ENCODE measurements at regions not wholly inside any gene's neighbourhood (a gene's known extent, or its start where the extent isn't known, plus 50 kb on each side); places are given as distances from the start of the nearest gene placed in this dataset.
"Not testable (repeated sequence)": the region's sequence is repeated elsewhere in the genome, so short reads cannot be mapped to it uniquely, and the experiment has no call there.

- not testable (repeated sequence) for H3K9me3 ChIP-seq (ENCODE audit: control insufficient read depth in 5 of 5, low read length in 5 of 5); H3K27ac ChIP-seq (ENCODE audit: low read depth, low read length); H3K27me3 ChIP-seq (ENCODE audit: control insufficient read depth in 5 of 5, insufficient read depth in 4 of 5, low read length in 5 of 5); H3K36me3 ChIP-seq (ENCODE audit: control insufficient read depth in 5 of 5, insufficient read depth in 5 of 5, low read length in 5 of 5); H3K4me1 ChIP-seq (ENCODE audit: control insufficient read depth in 5 of 5, insufficient read depth in 5 of 5, low read length in 5 of 5); H3K4me3 ChIP-seq (ENCODE audit: low read depth in 1 of 5, low read length in 5 of 5); H3K9ac ChIP-seq (ENCODE audit: low read length in 5 of 5)
These were observed 597.8 kb downstream of the TTLL7 start for GRCh38 chr1:83401146-83401545.

GRCh38 chr1:83400173-83400572 lies 598.8 kb downstream of the TTLL7 start:
- not testable (repeated sequence) for H3K4me1 ChIP-seq (ENCODE audit: control insufficient read depth in 5 of 5, insufficient read depth in 5 of 5, low read length in 5 of 5); H3K27ac ChIP-seq (ENCODE audit: low read depth, low read length); H3K27me3 ChIP-seq (ENCODE audit: control insufficient read depth in 5 of 5, insufficient read depth in 4 of 5, low read length in 5 of 5); H3K9me3 ChIP-seq (ENCODE audit: control insufficient read depth in 5 of 5, low read length in 5 of 5); H3K9ac ChIP-seq (ENCODE audit: low read length in 5 of 5); H3K36me3 ChIP-seq (ENCODE audit: control insufficient read depth in 5 of 5, insufficient read depth in 5 of 5, low read length in 5 of 5); H3K4me3 ChIP-seq (ENCODE audit: low read depth in 1 of 5, low read length in 5 of 5)

GRCh38 chr1:83398125-83398524 lies 600.8 kb downstream of the TTLL7 start:
- H3K36me3 ChIP-seq (ENCODE audit: control insufficient read depth in 5 of 5, insufficient read depth in 5 of 5, low read length in 5 of 5); H3K27me3 ChIP-seq (ENCODE audit: control insufficient read depth in 5 of 5, insufficient read depth in 4 of 5, low read length in 5 of 5); H3K4me1 ChIP-seq (ENCODE audit: control insufficient read depth in 5 of 5, insufficient read depth in 5 of 5, low read length in 5 of 5); H3K9ac ChIP-seq (ENCODE audit: low read length in 5 of 5); H3K9me3 ChIP-seq (ENCODE audit: control insufficient read depth in 5 of 5, low read length in 5 of 5); H3K27ac ChIP-seq (ENCODE audit: low read depth, low read length); H3K4me3 ChIP-seq (ENCODE audit: low read depth in 1 of 5, low read length in 5 of 5): not testable (repeated sequence)

- H3K9ac ChIP-seq (ENCODE audit: low read length in 5 of 5); H3K4me3 ChIP-seq (ENCODE audit: low read depth in 1 of 5, low read length in 5 of 5); H3K27ac ChIP-seq (ENCODE audit: low read depth, low read length); H3K36me3 ChIP-seq (ENCODE audit: control insufficient read depth in 5 of 5, insufficient read depth in 5 of 5, low read length in 5 of 5); H3K9me3 ChIP-seq (ENCODE audit: control insufficient read depth in 5 of 5, low read length in 5 of 5); H3K27me3 ChIP-seq (ENCODE audit: control insufficient read depth in 5 of 5, insufficient read depth in 4 of 5, low read length in 5 of 5); H3K4me1 ChIP-seq (ENCODE audit: control insufficient read depth in 5 of 5, insufficient read depth in 5 of 5, low read length in 5 of 5): not testable (repeated sequence)
These were observed 603.8 kb downstream of the TTLL7 start for GRCh38 chr1:83395130-83395529.

- not testable (repeated sequence) for H3K9ac ChIP-seq (ENCODE audit: low read length in 5 of 5); H3K36me3 ChIP-seq (ENCODE audit: control insufficient read depth in 5 of 5, insufficient read depth in 5 of 5, low read length in 5 of 5); H3K9me3 ChIP-seq (ENCODE audit: control insufficient read depth in 5 of 5, low read length in 5 of 5); H3K27ac ChIP-seq (ENCODE audit: low read depth, low read length); H3K27me3 ChIP-seq (ENCODE audit: control insufficient read depth in 5 of 5, insufficient read depth in 4 of 5, low read length in 5 of 5); H3K4me1 ChIP-seq (ENCODE audit: control insufficient read depth in 5 of 5, insufficient read depth in 5 of 5, low read length in 5 of 5); H3K4me3 ChIP-seq (ENCODE audit: low read depth in 1 of 5, low read length in 5 of 5)
These were observed 612.0 kb downstream of the TTLL7 start for GRCh38 chr1:83386946-83387345.

GRCh38 chr1:83383107-83383506 lies 615.8 kb downstream of the TTLL7 start:
- not testable (repeated sequence) for H3K36me3 ChIP-seq (ENCODE audit: control insufficient read depth in 5 of 5, insufficient read depth in 5 of 5, low read length in 5 of 5); H3K9me3 ChIP-seq (ENCODE audit: control insufficient read depth in 5 of 5, low read length in 5 of 5); H3K9ac ChIP-seq (ENCODE audit: low read length in 5 of 5); H3K27me3 ChIP-seq (ENCODE audit: control insufficient read depth in 5 of 5, insufficient read depth in 4 of 5, low read length in 5 of 5); H3K4me3 ChIP-seq (ENCODE audit: low read depth in 1 of 5, low read length in 5 of 5); H3K4me1 ChIP-seq (ENCODE audit: control insufficient read depth in 5 of 5, insufficient read depth in 5 of 5, low read length in 5 of 5); H3K27ac ChIP-seq (ENCODE audit: low read depth, low read length)

DNA sequence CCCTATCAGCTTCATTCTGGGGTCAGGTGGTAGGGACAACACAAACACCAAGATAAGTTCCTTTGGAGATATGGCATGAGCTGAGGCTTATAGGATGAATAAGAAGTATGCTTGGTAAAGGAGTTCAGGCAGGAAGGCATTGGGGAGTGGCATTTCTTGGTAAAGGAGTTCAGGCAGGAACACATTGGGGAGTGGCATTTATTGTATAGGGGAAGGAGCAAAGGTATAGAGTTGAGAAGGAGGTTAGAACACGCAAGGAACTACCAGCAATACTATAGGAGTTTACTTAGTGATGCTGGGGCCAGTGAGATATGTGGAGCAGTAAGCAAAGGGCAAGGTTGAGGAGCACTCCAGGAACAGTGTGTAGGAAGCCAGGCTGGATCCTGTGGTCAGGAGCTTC lies 625.9 kb downstream of the TTLL7 start:
- H3K9ac ChIP-seq (ENCODE audit: low read length in 5 of 5); H3K4me3 ChIP-seq (ENCODE audit: low read depth in 1 of 5, low read length in 5 of 5); H3K27ac ChIP-seq (ENCODE audit: low read depth, low read length); H3K27me3 ChIP-seq (ENCODE audit: control insufficient read depth in 5 of 5, insufficient read depth in 4 of 5, low read length in 5 of 5); H3K9me3 ChIP-seq (ENCODE audit: control insufficient read depth in 5 of 5, low read length in 5 of 5); H3K36me3 ChIP-seq (ENCODE audit: control insufficient read depth in 5 of 5, insufficient read depth in 5 of 5, low read length in 5 of 5); H3K4me1 ChIP-seq (ENCODE audit: control insufficient read depth in 5 of 5, insufficient read depth in 5 of 5, low read length in 5 of 5): not testable (repeated sequence)

GRCh38 chr1:83369853-83370252 lies 629.1 kb downstream of the TTLL7 start:
- not testable (repeated sequence) for H3K27ac ChIP-seq (ENCODE audit: low read depth, low read length); H3K4me3 ChIP-seq (ENCODE audit: low read depth in 1 of 5, low read length in 5 of 5); H3K9me3 ChIP-seq (ENCODE audit: control insufficient read depth in 5 of 5, low read length in 5 of 5); H3K9ac ChIP-seq (ENCODE audit: low read length in 5 of 5); H3K27me3 ChIP-seq (ENCODE audit: control insufficient read depth in 5 of 5, insufficient read depth in 4 of 5, low read length in 5 of 5); H3K36me3 ChIP-seq (ENCODE audit: control insufficient read depth in 5 of 5, insufficient read depth in 5 of 5, low read length in 5 of 5); H3K4me1 ChIP-seq (ENCODE audit: control insufficient read depth in 5 of 5, insufficient read depth in 5 of 5, low read length in 5 of 5)

DNA sequence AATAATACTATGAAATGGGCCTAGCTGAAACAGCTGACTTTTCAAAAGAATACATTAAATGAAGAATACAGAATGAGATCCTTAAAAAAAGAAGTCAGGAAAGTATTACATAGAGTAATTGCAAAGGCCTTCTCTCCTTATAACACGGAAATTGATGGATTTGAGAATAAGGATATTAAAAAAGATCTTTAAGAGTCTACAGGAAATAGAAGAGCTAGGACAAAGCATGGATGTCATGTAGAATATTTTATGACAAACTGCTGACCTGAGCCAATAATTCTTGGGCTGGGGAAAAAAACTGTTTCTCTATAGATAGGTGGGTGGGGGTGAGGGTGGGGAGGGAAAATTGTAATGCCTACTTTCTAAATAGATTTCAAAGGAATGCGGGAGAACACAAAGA lies 633.6 kb downstream of the TTLL7 start:
- H3K4me1 ChIP-seq (ENCODE audit: control insufficient read depth in 5 of 5, insufficient read depth in 5 of 5, low read length in 5 of 5); H3K36me3 ChIP-seq (ENCODE audit: control insufficient read depth in 5 of 5, insufficient read depth in 5 of 5, low read length in 5 of 5); H3K27ac ChIP-seq (ENCODE audit: low read depth, low read length); H3K9ac ChIP-seq (ENCODE audit: low read length in 5 of 5); H3K9me3 ChIP-seq (ENCODE audit: control insufficient read depth in 5 of 5, low read length in 5 of 5); H3K27me3 ChIP-seq (ENCODE audit: control insufficient read depth in 5 of 5, insufficient read depth in 4 of 5, low read length in 5 of 5); H3K4me3 ChIP-seq (ENCODE audit: low read depth in 1 of 5, low read length in 5 of 5): not testable (repeated sequence)

DNA sequence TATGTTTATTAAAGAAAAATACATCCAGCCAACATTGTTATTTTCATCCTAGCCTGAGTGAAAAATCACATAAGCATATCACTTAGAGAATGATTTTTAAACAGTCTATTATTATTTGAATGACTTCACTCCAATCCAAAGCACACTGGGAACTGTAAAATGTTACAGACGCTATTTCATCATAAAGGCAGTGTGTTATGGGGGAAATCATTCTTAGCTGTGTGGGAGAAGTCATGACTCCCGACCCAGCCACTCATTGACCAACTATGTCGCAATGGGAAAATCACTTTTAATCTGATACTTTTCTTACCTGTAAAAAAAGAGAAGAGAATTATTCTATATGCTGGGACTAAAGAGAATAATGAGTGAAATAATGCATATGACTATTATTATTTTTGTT lies 653.6 kb downstream of the TTLL7 start:
- not testable (repeated sequence) for H3K9ac ChIP-seq (ENCODE audit: low read length in 5 of 5); H3K4me1 ChIP-seq (ENCODE audit: control insufficient read depth in 5 of 5, insufficient read depth in 5 of 5, low read length in 5 of 5); H3K27me3 ChIP-seq (ENCODE audit: control insufficient read depth in 5 of 5, insufficient read depth in 4 of 5, low read length in 5 of 5); H3K9me3 ChIP-seq (ENCODE audit: control insufficient read depth in 5 of 5, low read length in 5 of 5); H3K4me3 ChIP-seq (ENCODE audit: low read depth in 1 of 5, low read length in 5 of 5); H3K36me3 ChIP-seq (ENCODE audit: control insufficient read depth in 5 of 5, insufficient read depth in 5 of 5, low read length in 5 of 5); H3K27ac ChIP-seq (ENCODE audit: low read depth, low read length)

DNA sequence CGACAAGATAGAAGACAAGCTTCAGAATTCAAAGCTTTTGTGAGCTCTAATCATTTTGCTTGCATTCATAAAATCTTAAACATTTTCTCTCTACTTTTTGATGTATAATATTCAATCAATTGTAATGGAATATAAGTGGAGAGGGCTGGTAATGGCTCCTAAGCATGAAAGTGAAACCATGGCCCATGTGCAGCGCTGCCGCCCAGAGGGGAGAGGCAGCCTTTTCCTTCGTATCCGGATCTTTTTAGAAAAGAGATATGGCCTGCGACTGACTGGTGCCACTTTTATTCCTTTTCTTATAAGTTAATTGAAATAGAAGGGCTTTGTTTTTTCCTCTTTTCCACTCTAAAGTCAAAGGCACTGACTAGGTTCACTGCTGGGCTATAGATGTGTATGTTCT lies 655.2 kb downstream of the TTLL7 start:
- H3K27ac ChIP-seq (ENCODE audit: low read depth, low read length); H3K9ac ChIP-seq (ENCODE audit: low read length in 5 of 5); H3K4me3 ChIP-seq (ENCODE audit: low read depth in 1 of 5, low read length in 5 of 5); H3K9me3 ChIP-seq (ENCODE audit: control insufficient read depth in 5 of 5, low read length in 5 of 5); H3K36me3 ChIP-seq (ENCODE audit: control insufficient read depth in 5 of 5, insufficient read depth in 5 of 5, low read length in 5 of 5); H3K4me1 ChIP-seq (ENCODE audit: control insufficient read depth in 5 of 5, insufficient read depth in 5 of 5, low read length in 5 of 5); H3K27me3 ChIP-seq (ENCODE audit: control insufficient read depth in 5 of 5, insufficient read depth in 4 of 5, low read length in 5 of 5): not testable (repeated sequence)

Measured in subcutaneous abdominal adipose tissue (tissue), 5 donors.